Heart right ventricle (tissue), 16 donors: ENCODE measurements at regions not wholly inside any gene's neighbourhood (a gene's known extent, or its start where the extent isn't known, plus 50 kb on each side); places are given as distances from the start of the nearest gene placed in this dataset.

Source experiments
- ATAC-seq, 8 donors: fragments of 200-7000 bp; cut with Tn5 transposase; one replicate each; pipeline ENCODE4 v1.9.1; 2020; ENCODE audit warnings: mild to moderate bottlenecking in 8 of 8, moderate library complexity in 8 of 8, moderate number of reproducible peaks in 1 of 8
- DNase-seq, 2 donors: peaks; one replicate each; pipeline ENCODE4 v3.0.0-alpha.2; 2020
- H3K27ac ChIP-seq, 10 donors: fragments of 200-600 bp; sonication (generic) in 2 of 10; one replicate each; pipeline versions ENCODE4 v1.5.0 to v1.8.0; 2020 to 2022; ENCODE audit warnings: mild to moderate bottlenecking in 3 of 10
- H3K27me3 ChIP-seq, 7 donors: fragments of 200-600 bp; one replicate each; pipeline ENCODE4 v1.8.0; 2021 to 2022; ENCODE audit warnings: mild to moderate bottlenecking in 2 of 7
- H3K36me3 ChIP-seq, 9 donors: fragments of 200-600 bp; sonication (generic) in 1 of 9; one replicate each; pipeline versions ENCODE4 v1.5.0 to v1.8.0; 2020 to 2022; ENCODE audit warnings: mild to moderate bottlenecking in 2 of 9
- H3K4me1 ChIP-seq, 9 donors: fragments of 200-600 bp; sonication (generic) in 1 of 9; one replicate each; pipeline versions ENCODE4 v1.5.0 to v1.8.0; 2020 to 2022; ENCODE audit warnings: mild to moderate bottlenecking in 4 of 9
- H3K4me3 ChIP-seq, 10 donors: fragments of 200-600 bp; sonication (generic) in 2 of 10; one replicate each; pipeline versions ENCODE4 v1.5.0 to v1.8.0; 2020 to 2022; ENCODE audit warnings: mild to moderate bottlenecking in 7 of 10, moderate library complexity in 2 of 10
- H3K9me3 ChIP-seq, 11 donors: fragments of 200-600 bp in 10 of 11; sonication (generic) in 2 of 11; one replicate each; pipeline versions ENCODE4 v1.5.0 to v1.8.0; 2013 to 2022; ENCODE audit warnings: mild to moderate bottlenecking in 2 of 11, control low read depth in 1 of 11, moderate library complexity in 1 of 11
- WGBS, 2 donors: extraction: QIAGEN DNeasy Blood & Tissue Kit; methylation state at CpG; one replicate each; pipeline ENCODE4 v1.1.7; 2013; ENCODE audit warnings: inconsistent platforms in 1 of 2; 5-methylcytosine and 5-hydroxymethylcytosine counted together
- intact Hi-C, 10 donors: fragments of 100-400 bp; cut with DNase I; formaldehyde crosslinking; loops; one replicate each; pipeline versions ENCODE4 v1.11.1 to v1.14.2; 2022
- TF ChIP-seq, protein P1 (sequence below), 9 donors: fragments of 200-600 bp; sonication (generic) in 2 of 9; IDR thresholded peaks; one replicate each; pipeline versions ENCODE4 v1.5.0 to v1.8.0; 2021 to 2022; ENCODE audit warnings: antibody characterized with exemption in 9 of 9, mild to moderate bottlenecking in 5 of 9, moderate library complexity in 1 of 9
- donor health status: Arrhythmogenic right ventricular cardiomyopathy.
- donor health status: ischemic (EF 13 %, LVEDD 7.1; RV severe dilation, severe dysfunction).
- donor health status: healthy with polysubstance abuse.
- donor health status: DM: no; HTN: yes; CAD: no.
- donor health status: DM: no; HTN: no; CAD: no.
- donor health status: ischemic (EF 25% LVEDD 6.9; RV normal size, moderate dysfunction).
- donor health status: ischemic (EF 25% LVEDD 5.7; RV mildly dilated, moderate dysfunction).
- donor health status: healthy.
- donor health status: DM: yes; HTN: yes; CAD: no.
- donor health status: Ischemic cardiomyopathy.
- donor health status: ischemic (EF 35%, LVEDD 5.7; RV mildly dilated, moderate dysfunction).
- donor health status: nonischemic (EF 11% LVEDD 7.7; RV severe dilation, severe dysfunction).
- donor health status: DM: yes; HTN: yes; CAD: no.
- donor health status: PGD.
- donor health status: ischemic (EF 29% LVEDD 5.4; RV normal size, mild dysfunction).
- donor health status: nonischemic (EF 23%, LVEDD 6.1; RV moderate dilation, normal function).

GRCh38 chr21:23307065-23307464, 2300.2 kb downstream of the MRPL39 start:
- no peaks in the 10 kb centered on the region for H3K36me3 ChIP-seq
- no peak for DNase-seq
- H3K4me1 ChIP-seq = no peaks in the 10 kb centered on the region
- H3K9me3 ChIP-seq = peaks cover 0 to 14% (median 0%) of the 10 kb centered on the region in 11 donors
- 50 to 57% methylated on average over 1 of the region's 1 CpG for WGBS, 2 donors
- H3K27ac ChIP-seq = no peak overlapping the region
- TF ChIP-seq, protein P1, sequence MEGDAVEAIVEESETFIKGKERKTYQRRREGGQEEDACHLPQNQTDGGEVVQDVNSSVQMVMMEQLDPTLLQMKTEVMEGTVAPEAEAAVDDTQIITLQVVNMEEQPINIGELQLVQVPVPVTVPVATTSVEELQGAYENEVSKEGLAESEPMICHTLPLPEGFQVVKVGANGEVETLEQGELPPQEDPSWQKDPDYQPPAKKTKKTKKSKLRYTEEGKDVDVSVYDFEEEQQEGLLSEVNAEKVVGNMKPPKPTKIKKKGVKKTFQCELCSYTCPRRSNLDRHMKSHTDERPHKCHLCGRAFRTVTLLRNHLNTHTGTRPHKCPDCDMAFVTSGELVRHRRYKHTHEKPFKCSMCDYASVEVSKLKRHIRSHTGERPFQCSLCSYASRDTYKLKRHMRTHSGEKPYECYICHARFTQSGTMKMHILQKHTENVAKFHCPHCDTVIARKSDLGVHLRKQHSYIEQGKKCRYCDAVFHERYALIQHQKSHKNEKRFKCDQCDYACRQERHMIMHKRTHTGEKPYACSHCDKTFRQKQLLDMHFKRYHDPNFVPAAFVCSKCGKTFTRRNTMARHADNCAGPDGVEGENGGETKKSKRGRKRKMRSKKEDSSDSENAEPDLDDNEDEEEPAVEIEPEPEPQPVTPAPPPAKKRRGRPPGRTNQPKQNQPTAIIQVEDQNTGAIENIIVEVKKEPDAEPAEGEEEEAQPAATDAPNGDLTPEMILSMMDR (IDR thresholded peaks at IDR 0.05) = no peak
- no peaks in the 10 kb centered on the region for H3K27me3 ChIP-seq
- intact Hi-C loops = no loop called here
- ATAC-seq = no peak
- no peak overlapping the region for H3K4me3 ChIP-seq

DNA sequence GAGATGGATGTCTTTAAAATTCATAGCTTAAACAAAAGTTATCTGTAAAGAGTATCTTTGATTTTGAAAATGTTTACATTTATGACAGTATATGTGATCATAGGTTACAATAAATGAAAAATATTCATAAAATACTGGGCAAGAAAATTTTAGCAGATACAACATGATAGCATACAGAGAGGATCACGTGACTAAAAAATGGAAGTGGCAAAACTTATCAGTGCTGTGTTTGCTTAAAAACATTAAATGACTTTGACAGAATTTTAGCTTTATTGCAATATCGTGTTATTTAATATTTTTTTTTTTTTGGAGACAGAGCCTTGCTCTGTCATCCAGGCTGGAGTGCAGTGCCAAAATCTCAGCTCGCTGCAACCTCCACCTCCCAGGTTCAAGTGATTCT, 2294.1 kb downstream of the NCAM2 start:
- ATAC-seq = no peak
- 73 to 87% methylated on average over 3 of the region's 3 CpGs for WGBS, 2 donors
- TF ChIP-seq, protein P1 (IDR thresholded peaks at IDR 0.05) = no peak
- DNase-seq = no peak
- H3K9me3 ChIP-seq = peaks cover 0 to 17% (median 0%) of the 10 kb centered on the region in 11 donors
- H3K4me3 ChIP-seq = no peak overlapping the region
- intact Hi-C loops = no loop called here
- H3K27me3 ChIP-seq = no peaks in the 10 kb centered on the region
- H3K4me1 ChIP-seq = no peaks in the 10 kb centered on the region
- no peak overlapping the region for H3K27ac ChIP-seq
- H3K36me3 ChIP-seq = no peaks in the 10 kb centered on the region

DNA sequence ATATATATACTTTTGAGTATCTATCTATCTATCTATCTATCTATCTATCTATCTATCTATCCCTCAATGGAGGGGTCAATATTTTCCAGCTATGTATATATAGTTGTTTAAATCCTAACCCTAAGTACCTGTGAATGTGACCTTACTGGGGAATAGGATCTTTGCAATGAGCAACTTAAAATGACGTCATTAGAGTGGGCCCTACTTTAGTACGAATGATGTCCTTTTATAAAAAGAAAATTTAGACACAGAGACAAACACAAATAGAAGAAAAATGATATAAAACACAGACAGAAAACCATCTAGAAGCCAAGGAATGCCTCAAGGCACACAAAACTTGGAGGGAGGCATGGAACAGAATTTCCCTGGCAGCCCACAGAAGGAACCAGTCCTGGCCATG, 2283.7 kb downstream of the NCAM2 start:
- Histone ChIP-seq H3K36me3 (no peaks in the 10 kb centered on the region), H3K27me3 (no peaks in the 10 kb centered on the region), H3K9me3 (peaks cover 0 to 21% (median 0%) of the 10 kb centered on the region in 11 donors), H3K4me1 (no peaks in the 10 kb centered on the region), H3K4me3 (no peak overlapping the region), H3K27ac (no peak overlapping the region)
- intact Hi-C loops = no loop called here
- ATAC-seq = no peak
- WGBS, 2 donors = 80 to 96% methylated on average over 2 of the region's 2 CpGs
- DNase-seq = no peak
- TF ChIP-seq, protein P1 (IDR thresholded peaks at IDR 0.05) = no peak

DNA sequence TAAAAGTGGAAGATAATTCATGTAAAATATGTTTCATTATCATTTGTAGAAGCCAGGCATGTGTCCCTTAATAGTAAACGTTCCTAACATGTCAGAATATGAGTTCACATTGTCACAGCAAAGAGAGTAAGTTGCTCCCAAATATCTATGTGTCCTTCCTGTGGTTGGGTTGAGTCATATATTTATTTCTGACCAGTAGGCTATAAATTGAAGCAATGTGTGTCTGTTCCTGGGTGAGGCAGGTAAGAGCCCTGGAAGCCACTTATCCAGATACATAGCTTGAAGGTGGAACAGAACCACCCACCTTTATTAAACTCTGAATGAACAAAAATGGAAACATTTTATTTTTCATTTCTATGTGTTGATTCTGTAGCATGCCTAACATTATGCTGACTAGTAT, 2251.6 kb downstream of the NCAM2 start:
- Histone ChIP-seq H3K4me3 (no peak overlapping the region), H3K36me3 (no peaks in the 10 kb centered on the region), H3K27ac (no peak overlapping the region), H3K27me3 (no peaks in the 10 kb centered on the region), H3K4me1 (no peaks in the 10 kb centered on the region), H3K9me3 (no peaks in the 10 kb centered on the region)
- ATAC-seq = no peak
- no peak for DNase-seq
- intact Hi-C loops = no loop called here
- TF ChIP-seq, protein P1 (IDR thresholded peaks at IDR 0.05) = no peak
- WGBS, 2 donors = 37 to 62% methylated on average over 1 of the region's 1 CpG

DNA sequence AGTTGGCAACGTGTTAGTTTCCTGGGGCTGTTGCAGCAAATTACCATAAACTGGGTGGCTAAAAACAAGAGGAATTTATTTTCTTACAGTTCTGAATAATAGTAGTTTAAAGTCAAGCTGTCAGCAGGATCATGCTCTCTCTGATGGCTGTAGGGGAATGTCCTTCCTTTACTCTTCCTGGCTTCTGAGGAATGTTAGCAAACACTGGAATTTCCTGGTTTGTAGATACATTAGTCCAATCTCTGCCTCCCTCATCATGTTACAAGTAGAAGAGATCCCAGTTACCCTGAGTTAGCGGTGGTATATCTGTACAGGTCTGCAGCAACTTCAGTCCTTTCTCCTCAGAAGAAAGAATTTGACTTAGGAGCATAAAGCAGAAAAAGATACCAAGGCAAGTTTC, 2249.1 kb downstream of the NCAM2 start:
- TF ChIP-seq, protein P1 (IDR thresholded peaks at IDR 0.05) = no peak
- DNase-seq = no peak
- intact Hi-C loops = no loop called here
- WGBS, 2 donors = 30 to 38% methylated on average over 2 of the region's 2 CpGs
- Histone ChIP-seq H3K27me3 (no peaks in the 10 kb centered on the region), H3K36me3 (no peaks in the 10 kb centered on the region), H3K9me3 (no peaks in the 10 kb centered on the region), H3K27ac (no peak overlapping the region), H3K4me3 (no peak overlapping the region), H3K4me1 (no peaks in the 10 kb centered on the region)
- ATAC-seq = no peak
